HepG2 (cell line): ENCODE measurements at regions not wholly inside any gene's neighbourhood (a gene's known extent, or its start where the extent isn't known, plus 50 kb on each side); places are given as distances from the start of the nearest gene placed in this dataset.
A peak's percentile ranks its signal among the peaks of the same experiment; 100 is the strongest.

Source experiments
- ATAC-seq: fragments of 200-7000 bp; cut with Tn5 transposase; 3 replicates; pipeline ENCODE4 v1.9.1; 2020; ENCODE audit warnings: mild to moderate bottlenecking, moderate library complexity
- BruUV-seq: library from RNA; stranded (reverse); fragments of 400-500 nt; replicated peaks from 2 replicates; lab custom pipeline; 2021; lab: Mats Ljungman, UMichigan
- CTCF ChIA-PET: fragments of 300-600 bp; formaldehyde crosslinking; extraction: SDS; loops from one replicate; lab custom pipeline; 2021; ENCODE audit warnings: low total read pairs, inconsistent platforms, low intra/inter-chr PET ratio; lab: Yijun Ruan, JAX
- POLR2A ChIA-PET: fragments of 350-600 bp; sonication (Branson Sonifier 250); formaldehyde crosslinking; loops from one replicate; lab custom pipeline; 2020; ENCODE audit warnings: antibody characterized with exemption, inconsistent platforms; lab: Yijun Ruan, JAX
- DNase-seq: peaks from one replicate; pipeline ENCODE4 v3.0.0-alpha.2; 2015; ENCODE audit warnings: low spot score
- FAIRE-seq: peaks from 3 replicates; lab custom pipeline; 2011; peaks lifted over from hg19 to GRCh38; lab: Jason Lieb, UNC
- H2AFZ ChIP-seq: one replicate; pipeline ENCODE4 v1.6.1; 2011; ENCODE audit warnings: low read length, inconsistent platforms
- H3K27ac ChIP-seq: fragments of 300-600 bp; 3 replicates; pipeline ENCODE4 v1.8.0; 2011; ENCODE audit warnings: mixed run types, mild to moderate bottlenecking, mixed read lengths, low read length, inconsistent platforms; ENCODE audit not compliant: insufficient read depth; ENCODE audit errors: extremely low read length
- H3K27me3 ChIP-seq, 2 experiments: fragments of 200-600 bp in 1 of 2; 2 replicates in 1 of 2; 3 replicates in 1 of 2; pipeline versions ENCODE4 v1.6.0 to v1.8.0; 2011; ENCODE audit warnings: low read length in 2 of 2, mild to moderate bottlenecking in 2 of 2, moderate library complexity in 2 of 2, inconsistent platforms in 1 of 2; ENCODE audit not compliant: insufficient read depth in 2 of 2, control insufficient read depth in 1 of 2
- H3K36me3 ChIP-seq, 2 experiments: fragments of 200-600 bp in 1 of 2; replicated peaks in 1 of 2; 2 replicates in 1 of 2; 3 replicates in 1 of 2; pipeline versions ENCODE4 v1.5.1 to v1.8.0; 2011; ENCODE audit warnings: low read length in 2 of 2, inconsistent platforms in 1 of 2; ENCODE audit not compliant: insufficient read depth in 2 of 2, control insufficient read depth in 1 of 2
- H3K4me1 ChIP-seq: 2 replicates; pipeline ENCODE4 v1.5.1; 2012; ENCODE audit warnings: low read length, inconsistent platforms; ENCODE audit not compliant: insufficient read depth
- H3K4me2 ChIP-seq: 2 replicates; pipeline ENCODE4 v1.6.0; 2011; ENCODE audit warnings: low read depth, low read length, inconsistent platforms
- H3K4me3 ChIP-seq, 3 experiments: fragments of 200-600 bp in 1 of 3; sonication (generic), shearing (Covaris generic) in 1 of 3; replicated peaks in 1 of 3; 2 replicates each; pipeline ENCODE4 v1.5.1; 2011 to 2016; ENCODE audit warnings: low read length in 3 of 3, inconsistent platforms in 2 of 3, low read depth in 2 of 3, mild to moderate bottlenecking in 2 of 3, control low read depth in 1 of 3, mixed read lengths in 1 of 3; ENCODE audit not compliant: insufficient read depth in 1 of 3
- H3K79me2 ChIP-seq: one replicate; pipeline ENCODE4 v1.6.1; 2011; ENCODE audit warnings: low read length, inconsistent platforms; ENCODE audit not compliant: insufficient read depth
- H3K9ac ChIP-seq: 2 replicates; pipeline ENCODE4 v1.6.0; 2011; ENCODE audit warnings: mild to moderate bottlenecking, low read depth, low read length, inconsistent platforms; ENCODE audit not compliant: insufficient read depth
- H3K9me3 ChIP-seq: 2 replicates; pipeline ENCODE4 v1.5.1; 2012; ENCODE audit warnings: mild to moderate bottlenecking, low read length
- H4K20me1 ChIP-seq: 2 replicates; pipeline ENCODE4 v1.6.0; 2011; ENCODE audit warnings: inconsistent platforms, mild to moderate bottlenecking, low read length, moderate library complexity; ENCODE audit not compliant: insufficient read depth
- ATF1 ChIP-seq: IDR thresholded peaks from 2 replicates; pipeline ENCODE4 v1.6.1; 2016; ENCODE audit warnings: mild to moderate bottlenecking, control low read depth
- FOXA3 ChIP-seq: IDR thresholded peaks from 2 replicates; pipeline ENCODE4 v1.6.1; 2016; ENCODE audit warnings: missing genetic modification reagents, missing compliant biosample characterization
- MAFK ChIP-seq, 2 experiments: IDR thresholded peaks in 1 of 2; conservative IDR thresholded peaks in 1 of 2; 2 replicates each; pipeline ENCODE4 v1.6.1; 2011; ENCODE audit warnings: improper control_type of control experiment in 2 of 2, low read length in 2 of 2
- NFE2L2 ChIP-seq: fragments of 150-350 bp; IDR thresholded peaks from 2 replicates; pipeline ENCODE4 v1.6.1; 2014; ENCODE audit warnings: low read length
- RCOR2 ChIP-seq: IDR thresholded peaks from 2 replicates; pipeline ENCODE4 v1.6.1; 2016; ENCODE audit warnings: missing biosample characterization, missing genetic modification reagents
- RFX3 ChIP-seq: IDR thresholded peaks from 2 replicates; pipeline ENCODE4 v1.6.1; 2016; ENCODE audit warnings: missing biosample characterization, missing genetic modification reagents
- WGBS: methylation state at CpG from one replicate; pipeline ENCODE4 v1.1.6; 2017; ENCODE audit warnings: low lambda C conversion rate; 5-methylcytosine and 5-hydroxymethylcytosine counted together
- in situ Hi-C: cut with HindIII; loops from 2 replicates; pipeline ENCODE4 v1.10.0; 2017; ENCODE audit warnings: low pct_unique_long_range_greater_than_20kb; ENCODE audit not compliant: extremely low pct_ligation_motif_present
- intact Hi-C: fragments of 100-400 bp; cut with micrococcal nuclease; formaldehyde crosslinking; loops from one replicate; pipeline ENCODE4 v1.10.0; 2022; ENCODE audit not compliant: unreplicated experiment

DNA sequence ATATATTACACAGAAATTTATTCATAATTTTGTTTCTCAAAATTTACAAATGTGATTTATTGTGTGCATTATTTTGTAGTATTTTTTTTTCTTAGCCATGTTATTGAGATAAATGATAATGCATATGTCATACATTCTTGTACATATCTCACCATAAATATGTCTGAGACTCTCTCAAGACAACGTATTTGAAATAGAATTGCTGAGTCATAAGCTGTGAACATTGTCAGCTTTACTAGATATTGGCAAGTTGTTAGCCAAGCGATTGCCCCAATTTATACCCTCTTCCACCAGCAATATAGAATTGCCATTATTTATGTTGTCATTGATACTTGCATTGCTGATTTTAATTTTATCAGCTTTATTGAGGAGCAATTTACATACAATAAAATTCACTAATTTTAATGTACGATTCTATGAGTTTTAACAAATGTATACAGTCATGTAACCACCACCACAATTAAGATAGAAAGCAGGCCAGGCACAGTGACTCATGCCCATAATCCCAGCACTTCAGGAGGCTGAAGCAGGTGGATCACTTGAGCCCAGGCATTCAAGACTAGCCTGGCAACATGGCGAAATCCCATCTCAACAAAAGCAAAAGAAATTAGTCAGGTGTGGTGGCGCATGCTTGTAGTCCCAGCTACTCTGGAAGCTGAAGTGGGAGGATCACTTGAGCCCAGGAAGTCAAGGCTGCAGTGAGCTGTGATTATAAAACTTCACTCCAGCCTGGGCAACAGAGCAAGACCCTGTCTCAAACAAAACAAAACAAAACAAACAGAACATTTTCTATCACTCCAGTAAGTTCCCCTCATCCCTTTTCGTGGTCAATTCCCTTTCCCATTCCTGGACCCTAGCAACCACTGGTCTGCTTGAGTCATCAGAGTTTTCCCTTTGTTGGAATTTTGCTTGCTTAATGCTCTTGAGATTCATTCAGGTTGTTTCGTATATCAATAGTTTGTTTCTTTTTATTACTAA, 373.1 kb downstream of the MFSD1 start:
- no peak overlapping the region for H3K4me2 ChIP-seq
- no peak overlapping the region for H3K9ac ChIP-seq
- intact Hi-C loops: no loop called here
- no peaks in the 10 kb centered on the region for H3K9me3 ChIP-seq
- in situ Hi-C loops: no loop called here
- TF ChIP-seq FOXA3 (CRISPR knock-in tag): no peak
- peak; percentile 64 for TF ChIP-seq NFE2L2
- TF ChIP-seq RFX3: no peak
- TF ChIP-seq ATF1 (CRISPR knock-in tag): no peak
- TF ChIP-seq MAFK (conservative IDR thresholded peaks at IDR 0.05 in 1 of 2, IDR thresholded peaks at IDR 0.05 in 1 of 2; ENCODE audit: low read length in 2 of 2): peak in 1 of 2 experiments; percentile 54; a peak in 1 of 4 replicates
- H3K27ac ChIP-seq: no peak overlapping the region
- no TSS peak for BruUV-seq
- H3K27me3 ChIP-seq: no peaks in the 10 kb centered on the region
- no peaks in the 10 kb centered on the region for H3K4me1 ChIP-seq
- no peak for FAIRE-seq
- no peaks in the 10 kb centered on the region for H4K20me1 ChIP-seq
- no peaks in the 10 kb centered on the region for H3K36me3 ChIP-seq
- POLR2A ChIA-PET: no interaction called here
- CTCF ChIA-PET: no interaction called here
- H2AFZ ChIP-seq: no peak overlapping the region
- no peaks in the 10 kb centered on the region for H3K79me2 ChIP-seq
- WGBS: 9% methylated on average over 5 of the region's 7 CpGs
- ATAC-seq: no peak
- DNase-seq: no peak
- H3K4me3 ChIP-seq: no peak overlapping the region

DNA sequence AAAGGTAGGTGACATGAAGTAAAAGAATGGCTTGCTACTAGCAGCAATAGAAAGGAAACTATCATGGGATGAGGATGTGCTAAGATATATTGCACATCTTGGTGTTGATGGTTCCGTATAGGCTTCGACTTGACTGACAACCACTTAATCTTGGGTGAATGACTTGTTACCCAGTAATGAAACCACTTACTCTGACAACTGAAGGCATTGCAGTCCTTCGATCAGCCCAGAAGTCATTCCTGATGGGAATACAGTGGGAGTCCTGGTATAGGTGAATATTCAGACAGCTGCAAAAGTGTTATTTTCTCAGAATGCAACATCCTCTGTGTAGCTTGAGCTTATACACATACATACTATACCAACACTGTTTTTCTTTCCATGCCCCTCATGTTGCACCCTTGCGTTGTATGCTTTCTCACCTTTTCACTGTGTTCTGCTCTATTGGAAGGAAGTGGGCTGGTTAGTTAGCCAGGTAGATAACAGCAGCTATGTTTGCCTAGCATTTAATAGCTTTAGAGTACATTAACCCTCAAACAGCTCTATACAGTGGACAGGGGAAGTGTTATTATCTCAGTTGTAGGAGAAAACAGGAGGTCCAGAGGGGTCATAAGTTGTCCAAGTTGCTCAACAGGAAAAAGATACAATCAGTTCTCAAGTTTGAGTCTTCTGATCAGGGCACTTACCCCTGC, 376.5 kb downstream of the MFSD1 start:
- Histone ChIP-seq H3K4me2 (no peak overlapping the region), H4K20me1 (no peaks in the 10 kb centered on the region), H3K4me3 (no peak overlapping the region), H2AFZ (no peak overlapping the region), H3K4me1 (no peaks in the 10 kb centered on the region), H3K27me3 (no peaks in the 10 kb centered on the region), H3K36me3 (no peaks in the 10 kb centered on the region), H3K9ac (no peak overlapping the region), H3K9me3 (no peaks in the 10 kb centered on the region), H3K79me2 (no peaks in the 10 kb centered on the region), H3K27ac (no peak overlapping the region)
- CTCF ChIA-PET: no interaction called here
- in situ Hi-C loops: no loop called here
- intact Hi-C loops: no loop called here
- no TSS peak for BruUV-seq
- no peak for TF ChIP-seq RCOR2 (CRISPR knock-in tag)
- no peak for FAIRE-seq
- WGBS: 0% methylated on average over 4 of the region's 4 CpGs
- no peak for ATAC-seq
- no peak for DNase-seq
- POLR2A ChIA-PET: no interaction called here
